ENCODE measurements at regions not wholly inside any gene's neighbourhood (a gene's known extent, or its start where the extent isn't known, plus 50 kb on each side); places are given as distances from the start of the nearest gene placed in this dataset.

DNA sequence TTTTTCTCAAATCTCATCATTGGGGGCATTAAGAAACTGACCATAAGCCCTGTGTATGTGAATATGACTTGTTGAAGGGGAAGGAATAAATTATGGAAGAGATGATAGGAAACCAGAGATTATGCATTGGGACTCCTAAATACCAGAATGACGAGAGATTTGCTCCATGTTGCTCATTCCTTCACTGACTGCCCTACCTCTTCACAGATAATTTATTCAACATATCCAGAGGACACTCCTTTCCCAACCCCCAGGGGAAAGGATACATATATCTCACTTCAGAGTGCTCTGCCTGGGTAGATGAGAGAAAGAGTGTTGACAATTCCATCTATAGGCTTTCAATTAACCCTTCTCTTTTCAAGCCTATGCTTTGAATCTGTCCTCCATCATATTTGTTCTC lies 145.3 kb upstream of the RHOBTB1 start:
- no peak overlapping the region for H3K4me2 ChIP-seq (ENCODE audit: low read length)
- H3K9me3 ChIP-seq (ENCODE audit: low read length): no peaks in the 10 kb centered on the region
- CTCF ChIA-PET: no interaction called here
- POLR2A ChIA-PET (ENCODE audit: unreplicated experiment): no interaction called here
- H3K79me2 ChIP-seq (ENCODE audit: low read length): no peaks in the 10 kb centered on the region
- ATAC-seq (no peak), DNase-seq (no peak)
- H3K4me1 ChIP-seq (ENCODE audit: insufficient read depth, low read length): no peaks in the 10 kb centered on the region
- intact Hi-C loops (cut with micrococcal nuclease): no loop called here
- H2AFZ ChIP-seq (ENCODE audit: low read length): no peak overlapping the region
- H3K27ac ChIP-seq (ENCODE audit: low read length): no peak overlapping the region
- H3F3A ChIP-seq (ENCODE audit: low read length, unreplicated experiment): no peaks in the 10 kb centered on the region
- peaks cover 48% of the 10 kb centered on the region for H3K27me3 ChIP-seq (ENCODE audit: low read length)
- H3K36me3 ChIP-seq (ENCODE audit: low read depth, low read length): no peaks in the 10 kb centered on the region
- no peak overlapping the region for H3K9ac ChIP-seq (ENCODE audit: low read length)
- BruUV-seq (replicated peaks): no TSS peak
- no peaks in the 10 kb centered on the region for H4K20me1 ChIP-seq (ENCODE audit: low read length)
- TF ChIP-seq EZH2 (IDR thresholded peaks at IDR 0.05; ENCODE audit: low read length, unreplicated experiment) (no peak), EZH2phosphoT487 (IDR thresholded peaks at IDR 0.05; ENCODE audit: borderline replicate concordance, low read length) (no peak)
- TF ChIP-seq, protein P1, sequence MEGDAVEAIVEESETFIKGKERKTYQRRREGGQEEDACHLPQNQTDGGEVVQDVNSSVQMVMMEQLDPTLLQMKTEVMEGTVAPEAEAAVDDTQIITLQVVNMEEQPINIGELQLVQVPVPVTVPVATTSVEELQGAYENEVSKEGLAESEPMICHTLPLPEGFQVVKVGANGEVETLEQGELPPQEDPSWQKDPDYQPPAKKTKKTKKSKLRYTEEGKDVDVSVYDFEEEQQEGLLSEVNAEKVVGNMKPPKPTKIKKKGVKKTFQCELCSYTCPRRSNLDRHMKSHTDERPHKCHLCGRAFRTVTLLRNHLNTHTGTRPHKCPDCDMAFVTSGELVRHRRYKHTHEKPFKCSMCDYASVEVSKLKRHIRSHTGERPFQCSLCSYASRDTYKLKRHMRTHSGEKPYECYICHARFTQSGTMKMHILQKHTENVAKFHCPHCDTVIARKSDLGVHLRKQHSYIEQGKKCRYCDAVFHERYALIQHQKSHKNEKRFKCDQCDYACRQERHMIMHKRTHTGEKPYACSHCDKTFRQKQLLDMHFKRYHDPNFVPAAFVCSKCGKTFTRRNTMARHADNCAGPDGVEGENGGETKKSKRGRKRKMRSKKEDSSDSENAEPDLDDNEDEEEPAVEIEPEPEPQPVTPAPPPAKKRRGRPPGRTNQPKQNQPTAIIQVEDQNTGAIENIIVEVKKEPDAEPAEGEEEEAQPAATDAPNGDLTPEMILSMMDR (conservative IDR thresholded peaks at IDR 0.05; ENCODE audit: low read depth, low read length): no peak
- no peak overlapping the region for H3K4me3 ChIP-seq (ENCODE audit: low read length)
- no peaks in the 10 kb centered on the region for H3K9me2 ChIP-seq (replicated peaks; ENCODE audit: low read length)

DNA sequence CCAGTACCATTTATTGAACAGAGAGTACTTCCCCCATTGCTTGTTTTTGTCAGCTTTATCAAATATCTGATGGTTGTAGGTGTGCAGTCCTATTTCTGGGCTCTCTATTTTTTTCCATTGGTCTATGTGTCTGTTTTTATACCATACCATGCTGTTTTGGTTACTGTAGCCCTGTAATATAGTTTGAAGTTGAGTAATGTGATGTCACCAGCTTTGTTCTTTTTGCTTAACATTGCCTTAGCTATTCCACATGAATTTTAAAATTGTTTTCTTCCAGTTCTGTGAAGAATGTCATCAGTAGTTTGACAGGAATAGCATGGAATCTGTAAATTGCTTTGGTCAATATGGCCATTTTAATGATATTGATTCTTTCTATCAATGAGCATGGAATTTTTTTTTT lies 140.5 kb upstream of the RHOBTB1 start:
- no TSS peak for BruUV-seq (replicated peaks)
- no peaks in the 10 kb centered on the region for H3K9me2 ChIP-seq (replicated peaks; ENCODE audit: low read length)
- H2AFZ ChIP-seq (ENCODE audit: low read length): no peak overlapping the region
- H3K79me2 ChIP-seq (ENCODE audit: low read length): no peaks in the 10 kb centered on the region
- no peak overlapping the region for H3K4me3 ChIP-seq (ENCODE audit: low read length)
- DNase-seq (no peak), ATAC-seq (no peak)
- no peak overlapping the region for H3K9ac ChIP-seq (ENCODE audit: low read length)
- H3K27ac ChIP-seq (ENCODE audit: low read length): no peak overlapping the region
- TF ChIP-seq EZH2phosphoT487 (IDR thresholded peaks at IDR 0.05; ENCODE audit: borderline replicate concordance, low read length) (no peak), EZH2 (IDR thresholded peaks at IDR 0.05; ENCODE audit: low read length, unreplicated experiment) (no peak)
- TF ChIP-seq, protein P1 (conservative IDR thresholded peaks at IDR 0.05; ENCODE audit: low read depth, low read length): no peak
- no peaks in the 10 kb centered on the region for H3K36me3 ChIP-seq (ENCODE audit: low read depth, low read length)
- H3K4me2 ChIP-seq (ENCODE audit: low read length): no peak overlapping the region
- ChIA-PET POLR2A (ENCODE audit: unreplicated experiment) (no interaction called here), CTCF (no interaction called here)
- no peaks in the 10 kb centered on the region for H3F3A ChIP-seq (ENCODE audit: low read length, unreplicated experiment)
- intact Hi-C loops (cut with micrococcal nuclease): no loop called here
- H4K20me1 ChIP-seq (ENCODE audit: low read length): no peaks in the 10 kb centered on the region
- peaks cover 21% of the 10 kb centered on the region for H3K27me3 ChIP-seq (ENCODE audit: low read length)
- H3K9me3 ChIP-seq (ENCODE audit: low read length): no peaks in the 10 kb centered on the region
- H3K4me1 ChIP-seq (ENCODE audit: insufficient read depth, low read length): no peaks in the 10 kb centered on the region

DNA sequence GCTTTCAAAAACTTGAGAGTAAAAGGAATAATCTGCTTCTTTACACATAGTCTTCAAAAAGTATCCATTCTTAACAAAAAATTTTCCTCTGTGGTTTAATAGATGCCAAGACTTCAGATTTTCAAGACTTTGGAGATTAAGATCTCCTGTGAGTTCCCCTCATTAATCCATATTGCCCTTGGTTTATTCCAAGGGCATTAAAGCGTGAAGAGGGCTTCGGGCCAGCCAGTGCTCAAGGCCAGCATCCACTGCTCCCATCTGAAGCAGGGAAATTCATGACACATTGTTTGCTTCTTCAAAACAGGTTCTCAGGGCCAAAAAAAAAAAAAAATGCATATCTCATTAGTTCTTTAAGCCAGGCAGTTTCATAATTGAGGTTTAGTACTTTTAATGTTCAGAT lies 137.3 kb upstream of the RHOBTB1 start:
- H3K9me2 ChIP-seq (replicated peaks; ENCODE audit: low read length): no peaks in the 10 kb centered on the region
- H3F3A ChIP-seq (ENCODE audit: low read length, unreplicated experiment): no peaks in the 10 kb centered on the region
- H3K9me3 ChIP-seq (ENCODE audit: low read length): no peaks in the 10 kb centered on the region
- H3K27ac ChIP-seq (ENCODE audit: low read length): no peak overlapping the region
- DNase-seq (no peak), ATAC-seq (no peak)
- BruUV-seq (replicated peaks): no TSS peak
- H4K20me1 ChIP-seq (ENCODE audit: low read length): no peaks in the 10 kb centered on the region
- TF ChIP-seq, protein P1 (conservative IDR thresholded peaks at IDR 0.05; ENCODE audit: low read depth, low read length): no peak
- TF ChIP-seq EZH2 (IDR thresholded peaks at IDR 0.05; ENCODE audit: low read length, unreplicated experiment) (no peak), EZH2phosphoT487 (IDR thresholded peaks at IDR 0.05; ENCODE audit: borderline replicate concordance, low read length) (no peak)
- intact Hi-C loops (cut with micrococcal nuclease): no loop called here
- ChIA-PET CTCF (no interaction called here), POLR2A (ENCODE audit: unreplicated experiment) (interaction anchor here (0.6 kb wide), 1 partner anchor 629 kb away, joined by 5 read pairs; no protein-coding TSS in a partner anchor)
- H3K4me2 ChIP-seq (ENCODE audit: low read length): no peak overlapping the region
- no peaks in the 10 kb centered on the region for H3K79me2 ChIP-seq (ENCODE audit: low read length)
- H3K36me3 ChIP-seq (ENCODE audit: low read depth, low read length): no peaks in the 10 kb centered on the region
- H3K9ac ChIP-seq (ENCODE audit: low read length): no peak overlapping the region
- no peaks in the 10 kb centered on the region for H3K4me1 ChIP-seq (ENCODE audit: insufficient read depth, low read length)
- peaks cover 9% of the 10 kb centered on the region for H3K27me3 ChIP-seq (ENCODE audit: low read length)
- no peak overlapping the region for H3K4me3 ChIP-seq (ENCODE audit: low read length)
- H2AFZ ChIP-seq (ENCODE audit: low read length): no peak overlapping the region
